HCT116 (cell line): ENCODE measurements at regions not wholly inside any gene's neighbourhood (a gene's known extent, or its start where the extent isn't known, plus 50 kb on each side); places are given as distances from the start of the nearest gene placed in this dataset.
"Not testable (repeated sequence)": the region's sequence is repeated elsewhere in the genome, so short reads cannot be mapped to it uniquely, and the experiment has no call there.

Experiments used
- ATAC-seq: fragments of 200-7000 bp; cut with Tn5 transposase; 2 replicates; pipeline ENCODE4 v1.9.1; 2020; ENCODE audit warnings: mild to moderate bottlenecking, moderate library complexity
- BruUV-seq: library from RNA; stranded (reverse); fragments of 400-500 nt; replicated peaks from 2 replicates; lab custom pipeline; 2021; lab: Mats Ljungman, UMichigan
- CTCF ChIA-PET: fragments of 300-600 bp; sonication (Branson Sonifier 250); formaldehyde crosslinking; loops from one replicate; lab custom pipeline; 2021; ENCODE audit warnings: antibody characterized with exemption; lab: Charles Lee
- POLR2A ChIA-PET: fragments of 300-600, 350-600 bp; sonication (Branson Sonifier 250); formaldehyde crosslinking; loops from one replicate; lab custom pipeline; 2021; ENCODE audit warnings: antibody characterized with exemption; lab: Charles Lee
- RAD21 ChIA-PET, 2 experiments: fragments of 300-600 bp; sonication (Branson Sonifier 250); formaldehyde crosslinking; loops; one replicate each; lab custom pipeline; 2023; ENCODE audit warnings: low total read pairs in 2 of 2; ENCODE audit not compliant: uncharacterized antibody in 2 of 2, unreplicated experiment in 2 of 2, low non-redundant PET in 1 of 2; lab: Charles Lee
- DNase-seq: peaks from one replicate; pipeline ENCODE4 v3.0.0-alpha.2; 2010; ENCODE audit warnings: low read depth, low spot score
- H2AFZ ChIP-seq: fragments of 200-600 bp; shearing (Covaris generic), sonication (generic); 2 replicates; pipeline ENCODE4 v1.6.1; 2017; ENCODE audit warnings: low read depth, mixed run types, mixed read lengths, antibody characterized with exemption, low read length; ENCODE audit not compliant: poor library complexity, severe bottlenecking
- H3K27ac ChIP-seq: 2 replicates; pipeline ENCODE4 v1.5.1; 2012; ENCODE audit warnings: low read depth, low read length
- H3K27me3 ChIP-seq: fragments of 200-600 bp; sonication (generic); 2 replicates; pipeline ENCODE4 v1.6.1; 2016; ENCODE audit warnings: mixed run types, low read length, mixed read lengths; ENCODE audit not compliant: insufficient read depth
- H3K36me3 ChIP-seq, 2 experiments: fragments of 200-500 bp in 1 of 2; fragments of 200-600 bp in 1 of 2; sonication (Bioruptor generic) in 1 of 2; sonication (generic) in 1 of 2; 2 replicates each; pipeline versions ENCODE4 v1.5.1 to v1.6.1; 2014 to 2016; ENCODE audit warnings: low read length in 2 of 2, inconsistent platforms in 1 of 2, mixed read lengths in 1 of 2, mixed run types in 1 of 2; ENCODE audit not compliant: insufficient read depth in 2 of 2, control insufficient read depth in 1 of 2
- H3K4me1 ChIP-seq, 2 experiments: fragments of 200-600 bp in 1 of 2; sonication (generic) in 1 of 2; 2 replicates each; pipeline versions ENCODE4 v1.5.1 to v1.6.1; 2012 to 2017; ENCODE audit warnings: low read length in 2 of 2, inconsistent platforms in 1 of 2, mild to moderate bottlenecking in 1 of 2, mixed read lengths in 1 of 2, mixed run types in 1 of 2, moderate library complexity in 1 of 2; ENCODE audit not compliant: insufficient read depth in 2 of 2, control insufficient read depth in 1 of 2
- H3K4me2 ChIP-seq: fragments of 200-600 bp; sonication (generic); 2 replicates; pipeline ENCODE4 v1.6.1; 2017; ENCODE audit warnings: mixed run types, low read length, mixed read lengths
- H3K4me3 ChIP-seq, 2 experiments: fragments of 200-600 bp in 1 of 2; sonication (generic) in 1 of 2; replicated peaks in 1 of 2; 2 replicates each; pipeline ENCODE4 v1.5.1; 2011 to 2016; ENCODE audit warnings: low read length in 2 of 2, control low read depth in 1 of 2, low read depth in 1 of 2, mild to moderate bottlenecking in 1 of 2, mixed read lengths in 1 of 2, mixed run types in 1 of 2
- H3K79me2 ChIP-seq: fragments of 200-600 bp; sonication (generic); 2 replicates; pipeline ENCODE4 v1.6.1; 2017; ENCODE audit warnings: mild to moderate bottlenecking, mixed run types, low read length, moderate library complexity, mixed read lengths; ENCODE audit not compliant: insufficient read depth
- H3K9ac ChIP-seq: fragments of 200-600 bp; sonication (generic); 2 replicates; pipeline ENCODE4 v1.6.1; 2016; ENCODE audit warnings: low read length, mixed read lengths
- H3K9me2 ChIP-seq: fragments of 200-600 bp; sonication (generic), shearing (Covaris generic); 2 replicates; pipeline ENCODE4 v1.6.1; 2017; ENCODE audit warnings: mixed run types, mild to moderate bottlenecking, moderate library complexity; ENCODE audit not compliant: insufficient read depth
- H3K9me3 ChIP-seq, 2 experiments: fragments of 200-500 bp in 1 of 2; fragments of 200-600 bp in 1 of 2; sonication (Bioruptor generic) in 1 of 2; sonication (generic) in 1 of 2; 2 replicates each; pipeline ENCODE4 v1.6.1; 2014 to 2017; ENCODE audit warnings: low read length in 2 of 2, mixed read lengths in 2 of 2, inconsistent platforms in 1 of 2, low read depth in 1 of 2, mild to moderate bottlenecking in 1 of 2, mixed run types in 1 of 2, moderate library complexity in 1 of 2; ENCODE audit not compliant: control insufficient read depth in 1 of 2, insufficient read depth in 1 of 2
- H4K20me1 ChIP-seq: fragments of 200-600 bp; sonication (generic), shearing (Covaris generic); 2 replicates; pipeline ENCODE4 v1.6.1; 2017; ENCODE audit warnings: mixed run types, mild to moderate bottlenecking, moderate library complexity; ENCODE audit not compliant: insufficient read depth
- CEBPB ChIP-seq: IDR thresholded peaks from 2 replicates; pipeline ENCODE4 v1.6.1; 2012; ENCODE audit warnings: low read depth
- EGR1 ChIP-seq: IDR thresholded peaks from 2 replicates; pipeline ENCODE4 v1.6.1; 2012; ENCODE audit warnings: low read depth
- ELF1 ChIP-seq: IDR thresholded peaks from 2 replicates; pipeline ENCODE4 v1.6.1; 2012; ENCODE audit warnings: low read depth, borderline replicate concordance
- FOSL1 ChIP-seq: IDR thresholded peaks from 2 replicates; pipeline ENCODE4 v1.6.1; 2012; ENCODE audit warnings: low read depth
- JUND ChIP-seq: IDR thresholded peaks from 2 replicates; pipeline ENCODE4 v1.6.1; 2012
- RAD21 ChIP-seq: IDR thresholded peaks from 2 replicates; pipeline ENCODE4 v1.6.1; 2012; ENCODE audit warnings: low read depth, mild to moderate bottlenecking
- SRF ChIP-seq: IDR thresholded peaks from 2 replicates; pipeline ENCODE4 v1.6.1; 2012; ENCODE audit warnings: low read depth
- YY1 ChIP-seq: IDR thresholded peaks from 2 replicates; pipeline ENCODE4 v1.6.1; 2011; ENCODE audit warnings: low read length, low read depth, moderate library complexity, mild to moderate bottlenecking; ENCODE audit not compliant: insufficient replicate concordance; ENCODE audit errors: extremely low read depth
- ZFX ChIP-seq: fragments of 450-650 bp; IDR thresholded peaks from 2 replicates; pipeline ENCODE4 v1.6.1; 2017
- ZNF274 ChIP-seq: fragments of 200-500 bp; sonication (Bioruptor generic); IDR thresholded peaks from 2 replicates; pipeline ENCODE4 v1.6.1; 2014; ENCODE audit warnings: mild to moderate bottlenecking, low read depth, low read length, inconsistent platforms
- intact Hi-C: fragments of 100-400 bp; cut with micrococcal nuclease; formaldehyde crosslinking; loops from 2 replicates; pipeline ENCODE4 v1.10.0; 2022
- TF ChIP-seq, protein P1 (sequence below): IDR thresholded peaks from 2 replicates; pipeline ENCODE4 v1.6.1; 2011; ENCODE audit warnings: mild to moderate bottlenecking, low read length, moderate library complexity; ENCODE audit not compliant: insufficient replicate concordance; ENCODE audit errors: extremely low read depth
- TF ChIP-seq, protein P2 (sequence below): IDR thresholded peaks from 2 replicates; pipeline ENCODE4 v1.6.1; 2012

DNA sequence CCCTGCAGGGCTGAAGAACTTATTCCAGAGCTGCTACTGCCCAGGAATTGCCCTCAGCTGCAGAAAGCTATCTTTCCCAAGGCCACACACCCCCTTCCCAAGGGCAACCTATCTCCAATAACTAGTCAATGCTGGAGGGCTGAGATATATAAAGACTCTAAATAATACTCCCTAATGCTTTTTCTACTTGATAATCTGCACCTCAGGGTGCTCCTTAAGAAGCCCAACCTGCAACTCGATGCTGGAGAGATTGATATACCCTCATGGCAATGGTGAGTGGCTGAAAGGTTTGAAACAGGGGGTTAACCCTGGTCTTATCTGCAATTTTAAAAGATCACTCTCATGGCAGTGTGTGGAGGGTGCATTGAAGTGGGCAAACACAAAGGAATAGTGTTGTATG, 142.7 kb upstream of the APC start:
- no peaks in the 10 kb centered on the region for H4K20me1 ChIP-seq
- H3K79me2 ChIP-seq: no peaks in the 10 kb centered on the region
- no peaks in the 10 kb centered on the region for H3K9me3 ChIP-seq
- no peaks in the 10 kb centered on the region for H3K4me1 ChIP-seq
- no peak overlapping the region for H3K4me2 ChIP-seq
- ATAC-seq (no peak), DNase-seq (no peak)
- intact Hi-C loops: no loop called here
- CTCF ChIA-PET: no interaction called here
- RAD21 ChIA-PET: no interaction called here
- no peak overlapping the region for H2AFZ ChIP-seq
- H3K9me2 ChIP-seq: no peaks in the 10 kb centered on the region
- no peak overlapping the region for H3K9ac ChIP-seq
- no TSS peak for BruUV-seq
- POLR2A ChIA-PET: no interaction called here
- no peak overlapping the region for H3K4me3 ChIP-seq
- TF ChIP-seq SRF: no peak
- TF ChIP-seq EGR1: no peak
- no peak for TF ChIP-seq RAD21
- no peak for TF ChIP-seq ZFX
- TF ChIP-seq CEBPB: no peak
- H3K36me3 ChIP-seq: no peaks in the 10 kb centered on the region
- no peak overlapping the region for H3K27ac ChIP-seq
- H3K27me3 ChIP-seq: peaks cover 42% of the 10 kb centered on the region

DNA sequence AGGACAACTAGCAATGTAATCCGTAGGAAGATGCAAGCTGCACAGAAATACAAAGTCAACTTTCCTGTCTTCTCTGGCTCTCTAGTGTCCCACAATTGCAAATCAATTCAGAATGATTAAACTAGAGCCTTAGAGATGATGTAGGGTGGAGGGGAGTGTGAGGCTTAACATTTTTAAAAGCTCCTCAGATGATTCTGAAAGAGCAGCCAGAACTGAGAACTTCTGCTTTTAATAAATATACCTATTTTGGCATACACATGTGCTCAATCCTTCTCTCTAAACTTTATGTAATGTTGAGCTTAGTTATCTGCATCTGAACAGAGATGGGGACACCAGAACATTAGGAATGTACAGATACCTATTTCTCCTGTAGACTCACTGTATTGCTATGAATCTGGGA, 139.9 kb upstream of the APC start:
- no peaks in the 10 kb centered on the region for H3K4me1 ChIP-seq
- ChIA-PET RAD21 (no interaction called here), CTCF (no interaction called here), POLR2A (no interaction called here)
- no peaks in the 10 kb centered on the region for H3K79me2 ChIP-seq
- TF ChIP-seq YY1: no peak
- TF ChIP-seq JUND: no peak
- no peak for TF ChIP-seq ZNF274
- no peak for TF ChIP-seq FOSL1
- TF ChIP-seq, protein P1, sequence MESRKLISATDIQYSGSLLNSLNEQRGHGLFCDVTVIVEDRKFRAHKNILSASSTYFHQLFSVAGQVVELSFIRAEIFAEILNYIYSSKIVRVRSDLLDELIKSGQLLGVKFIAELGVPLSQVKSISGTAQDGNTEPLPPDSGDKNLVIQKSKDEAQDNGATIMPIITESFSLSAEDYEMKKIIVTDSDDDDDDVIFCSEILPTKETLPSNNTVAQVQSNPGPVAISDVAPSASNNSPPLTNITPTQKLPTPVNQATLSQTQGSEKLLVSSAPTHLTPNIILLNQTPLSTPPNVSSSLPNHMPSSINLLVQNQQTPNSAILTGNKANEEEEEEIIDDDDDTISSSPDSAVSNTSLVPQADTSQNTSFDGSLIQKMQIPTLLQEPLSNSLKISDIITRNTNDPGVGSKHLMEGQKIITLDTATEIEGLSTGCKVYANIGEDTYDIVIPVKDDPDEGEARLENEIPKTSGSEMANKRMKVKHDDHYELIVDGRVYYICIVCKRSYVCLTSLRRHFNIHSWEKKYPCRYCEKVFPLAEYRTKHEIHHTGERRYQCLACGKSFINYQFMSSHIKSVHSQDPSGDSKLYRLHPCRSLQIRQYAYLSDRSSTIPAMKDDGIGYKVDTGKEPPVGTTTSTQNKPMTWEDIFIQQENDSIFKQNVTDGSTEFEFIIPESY: no peak
- no peak for TF ChIP-seq ELF1
- TF ChIP-seq, protein P2, sequence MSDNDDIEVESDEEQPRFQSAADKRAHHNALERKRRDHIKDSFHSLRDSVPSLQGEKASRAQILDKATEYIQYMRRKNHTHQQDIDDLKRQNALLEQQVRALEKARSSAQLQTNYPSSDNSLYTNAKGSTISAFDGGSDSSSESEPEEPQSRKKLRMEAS: no peak
- H3K27me3 ChIP-seq: peaks cover 42% of the 10 kb centered on the region
- H3K9ac ChIP-seq: no peak overlapping the region
- no peaks in the 10 kb centered on the region for H3K36me3 ChIP-seq
- no peak overlapping the region for H2AFZ ChIP-seq
- ATAC-seq: no peak
- BruUV-seq: no TSS peak
- no peak overlapping the region for H3K4me2 ChIP-seq
- H4K20me1 ChIP-seq: no peaks in the 10 kb centered on the region
- H3K9me3 ChIP-seq: no peaks in the 10 kb centered on the region
- no peak overlapping the region for H3K27ac ChIP-seq
- H3K9me2 ChIP-seq: no peaks in the 10 kb centered on the region
- no peak for DNase-seq
- intact Hi-C loops: no loop called here
- H3K4me3 ChIP-seq: no peak overlapping the region

DNA sequence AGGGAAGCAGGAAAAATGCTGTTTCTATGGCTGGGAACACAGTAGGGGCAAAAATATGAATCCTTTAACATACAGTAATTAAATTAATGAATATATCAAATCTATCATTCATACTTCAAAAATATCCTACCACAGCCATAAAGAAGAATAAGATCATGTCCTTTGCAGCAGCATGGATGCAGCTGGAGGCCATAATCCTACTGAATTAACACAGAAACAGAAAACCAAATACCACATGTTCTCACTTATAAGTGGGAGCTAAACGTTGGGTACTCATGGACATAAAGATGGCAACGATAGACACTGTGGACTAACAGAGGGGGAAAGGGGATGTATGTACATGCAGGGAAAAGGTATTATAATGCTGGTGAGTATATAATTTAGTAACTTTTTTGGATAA, 137.2 kb upstream of the APC start:
- CTCF ChIA-PET: not testable (repeated sequence)

More for the DNA sequence above, 137.2 kb upstream of the APC start:
- H3K79me2 ChIP-seq, H2AFZ ChIP-seq, H3K4me1 ChIP-seq, BruUV-seq, RAD21 ChIA-PET, POLR2A ChIA-PET, H3K9me2 ChIP-seq, H3K9ac ChIP-seq, H3K4me3 ChIP-seq, H3K9me3 ChIP-seq, H3K4me2 ChIP-seq, intact Hi-C loops, DNase-seq, H3K36me3 ChIP-seq, H3K27ac ChIP-seq, H4K20me1 ChIP-seq, ATAC-seq: not testable (repeated sequence)
- peaks cover 25% of the 10 kb centered on the region for H3K27me3 ChIP-seq
